ENCODE measurements at regions not wholly inside any gene's neighbourhood (a gene's known extent, or its start where the extent isn't known, plus 50 kb on each side); places are given as distances from the start of the nearest gene placed in this dataset.

DNA sequence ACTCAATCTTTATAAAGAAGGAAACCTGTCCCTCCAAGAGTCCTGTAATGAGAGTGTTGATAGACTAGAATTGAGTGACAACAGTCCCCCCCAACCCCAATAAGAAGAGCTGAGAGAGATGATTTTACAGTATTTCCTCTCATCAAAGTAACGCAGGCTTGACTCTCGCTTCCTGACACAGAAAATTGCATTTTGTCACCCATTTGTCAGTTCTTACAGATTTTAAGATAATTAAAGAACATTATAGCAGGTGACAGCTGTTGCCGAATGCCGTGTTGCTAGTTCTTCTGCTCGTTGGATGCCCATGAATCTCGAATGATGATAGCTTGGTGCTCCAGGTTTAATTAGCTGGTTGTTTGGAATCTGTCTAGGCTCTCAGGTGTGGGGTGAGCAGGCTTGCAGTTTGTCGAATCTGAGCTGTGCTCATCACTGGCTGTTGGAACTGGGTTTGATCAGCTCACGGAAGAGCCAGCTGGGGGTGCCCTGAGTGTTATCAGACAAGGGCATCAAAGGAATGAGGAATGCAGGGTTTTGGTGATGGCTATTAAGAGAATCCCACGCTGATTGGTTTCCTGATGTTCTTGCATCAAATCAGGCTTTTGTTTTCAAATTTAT lies 84.8 kb upstream of the CPHXL start:
- TF ChIP-seq, protein P1, sequence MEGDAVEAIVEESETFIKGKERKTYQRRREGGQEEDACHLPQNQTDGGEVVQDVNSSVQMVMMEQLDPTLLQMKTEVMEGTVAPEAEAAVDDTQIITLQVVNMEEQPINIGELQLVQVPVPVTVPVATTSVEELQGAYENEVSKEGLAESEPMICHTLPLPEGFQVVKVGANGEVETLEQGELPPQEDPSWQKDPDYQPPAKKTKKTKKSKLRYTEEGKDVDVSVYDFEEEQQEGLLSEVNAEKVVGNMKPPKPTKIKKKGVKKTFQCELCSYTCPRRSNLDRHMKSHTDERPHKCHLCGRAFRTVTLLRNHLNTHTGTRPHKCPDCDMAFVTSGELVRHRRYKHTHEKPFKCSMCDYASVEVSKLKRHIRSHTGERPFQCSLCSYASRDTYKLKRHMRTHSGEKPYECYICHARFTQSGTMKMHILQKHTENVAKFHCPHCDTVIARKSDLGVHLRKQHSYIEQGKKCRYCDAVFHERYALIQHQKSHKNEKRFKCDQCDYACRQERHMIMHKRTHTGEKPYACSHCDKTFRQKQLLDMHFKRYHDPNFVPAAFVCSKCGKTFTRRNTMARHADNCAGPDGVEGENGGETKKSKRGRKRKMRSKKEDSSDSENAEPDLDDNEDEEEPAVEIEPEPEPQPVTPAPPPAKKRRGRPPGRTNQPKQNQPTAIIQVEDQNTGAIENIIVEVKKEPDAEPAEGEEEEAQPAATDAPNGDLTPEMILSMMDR (IDR thresholded peaks at IDR 0.05): no peak
- TF ChIP-seq POLR2A (IDR thresholded peaks at IDR 0.05): no peak

Measured in sigmoid colon (tissue), 3 donors.